KMS-11 (cell line): ENCODE measurements at regions not wholly inside any gene's neighbourhood (a gene's known extent, or its start where the extent isn't known, plus 50 kb on each side); places are given as distances from the start of the nearest gene placed in this dataset.

Experiments used
- H2AFZ ChIP-seq: fragments of 200-600 bp; sonication (generic); 2 replicates; pipeline ENCODE4 v1.6.1; 2016; ENCODE audit warnings: antibody characterized with exemption, mixed run types, low read depth
- H3K27ac ChIP-seq: fragments of 200-600 bp; sonication (generic); 2 replicates; pipeline ENCODE4 v1.6.1; 2016; ENCODE audit warnings: mild to moderate bottlenecking, mixed run types
- H3K27me3 ChIP-seq: fragments of 200-600 bp; sonication (generic); 2 replicates; pipeline ENCODE4 v1.6.1; 2017; ENCODE audit warnings: mild to moderate bottlenecking, low read depth, mixed run types, moderate library complexity; ENCODE audit not compliant: insufficient read depth
- H3K36me3 ChIP-seq: fragments of 200-600 bp; sonication (generic); 2 replicates; pipeline ENCODE4 v1.6.1; 2017; ENCODE audit warnings: mild to moderate bottlenecking, mixed run types; ENCODE audit not compliant: insufficient read depth
- H3K4me1 ChIP-seq: fragments of 200-600 bp; sonication (generic); 2 replicates; pipeline ENCODE4 v1.6.1; 2016; ENCODE audit warnings: mild to moderate bottlenecking, low read depth, mixed run types; ENCODE audit not compliant: poor library complexity, severe bottlenecking
- H3K4me2 ChIP-seq: fragments of 200-600 bp; sonication (generic); 2 replicates; pipeline ENCODE4 v1.7.0; 2016; ENCODE audit warnings: mild to moderate bottlenecking, mixed run types
- H3K4me3 ChIP-seq: fragments of 200-600 bp; sonication (generic); IDR thresholded peaks from 2 replicates; pipeline ENCODE4 v1.6.1; 2017; ENCODE audit warnings: low read depth, low read length, mixed read lengths; ENCODE audit not compliant: insufficient read depth
- H3K79me2 ChIP-seq: fragments of 200-600 bp; sonication (generic); 2 replicates; pipeline ENCODE4 v1.6.1; 2016; ENCODE audit warnings: low read depth, mixed run types; ENCODE audit not compliant: insufficient read depth
- H3K9ac ChIP-seq: fragments of 200-600 bp; sonication (generic); 2 replicates; pipeline ENCODE4 v1.6.1; 2016; ENCODE audit warnings: mild to moderate bottlenecking, mixed run types
- H4K20me1 ChIP-seq: fragments of 200-600 bp; sonication (generic); 2 replicates; pipeline ENCODE4 v1.6.1; 2016; ENCODE audit warnings: mild to moderate bottlenecking, mixed run types; ENCODE audit not compliant: insufficient read depth
- CTCF ChIP-seq: fragments of 200-600 bp; sonication (generic); conservative IDR thresholded peaks from 2 replicates; pipeline ENCODE4 v1.6.1; 2017; ENCODE audit warnings: low read depth, mild to moderate bottlenecking, antibody characterized with exemption, low read length, moderate library complexity, mixed read lengths

GRCh38 chr13:64723724-64724123 is 2506.4 kb downstream of the PCDH9 start:
- H3K4me2 ChIP-seq, result no peak overlapping the region
- no peaks in the 10 kb centered on the region for H3K27me3 ChIP-seq
- no peak overlapping the region for H3K27ac ChIP-seq
- no peaks in the 10 kb centered on the region for H3K36me3 ChIP-seq
- H3K9ac ChIP-seq, result no peak overlapping the region
- H4K20me1 ChIP-seq, result no peaks in the 10 kb centered on the region
- no peaks in the 10 kb centered on the region for H3K79me2 ChIP-seq
- H3K4me1 ChIP-seq, result no peaks in the 10 kb centered on the region
- TF ChIP-seq CTCF, result no peak
- H2AFZ ChIP-seq, result no peak overlapping the region
- no peak overlapping the region for H3K4me3 ChIP-seq

DNA sequence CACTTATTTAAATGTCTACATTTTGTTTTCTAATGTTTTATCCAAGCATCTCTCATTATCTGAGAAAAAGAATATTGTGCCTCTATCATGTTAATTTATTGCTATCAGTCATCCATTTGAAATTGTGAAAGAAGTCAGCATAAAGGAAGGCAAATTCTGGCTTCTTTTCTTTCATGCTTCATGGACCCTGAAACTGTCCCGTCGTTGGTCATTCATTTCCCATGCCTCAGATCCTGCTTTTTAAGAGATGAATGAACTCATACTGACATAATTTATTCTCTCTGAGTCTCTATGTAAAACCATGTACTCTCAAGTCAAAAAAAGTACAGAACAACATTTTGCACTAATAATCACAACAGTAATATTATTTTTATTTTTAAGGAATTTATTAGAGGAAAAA is 2512.0 kb downstream of the PCDH9 start:
- H3K79me2 ChIP-seq, result no peaks in the 10 kb centered on the region
- no peak overlapping the region for H3K9ac ChIP-seq
- H3K36me3 ChIP-seq, result no peaks in the 10 kb centered on the region
- no peaks in the 10 kb centered on the region for H3K27me3 ChIP-seq
- no peaks in the 10 kb centered on the region for H3K4me1 ChIP-seq
- TF ChIP-seq CTCF, result no peak
- H4K20me1 ChIP-seq, result no peaks in the 10 kb centered on the region
- H3K4me3 ChIP-seq, result no peak overlapping the region
- no peak overlapping the region for H2AFZ ChIP-seq
- H3K4me2 ChIP-seq, result no peak overlapping the region
- H3K27ac ChIP-seq, result no peak overlapping the region

- Histone ChIP-seq H3K36me3 (no peaks in the 10 kb centered on the region), H3K4me1 (no peaks in the 10 kb centered on the region), H3K4me2 (no peak overlapping the region), H3K27ac (no peak overlapping the region), H3K9ac (no peak overlapping the region), H3K79me2 (no peaks in the 10 kb centered on the region), H4K20me1 (no peaks in the 10 kb centered on the region), H3K4me3 (no peak overlapping the region), H3K27me3 (no peaks in the 10 kb centered on the region), H2AFZ (no peak overlapping the region)
- TF ChIP-seq CTCF, result no peak
These were observed 2513.2 kb downstream of the PCDH9 start for GRCh38 chr13:64716936-64717335.

DNA sequence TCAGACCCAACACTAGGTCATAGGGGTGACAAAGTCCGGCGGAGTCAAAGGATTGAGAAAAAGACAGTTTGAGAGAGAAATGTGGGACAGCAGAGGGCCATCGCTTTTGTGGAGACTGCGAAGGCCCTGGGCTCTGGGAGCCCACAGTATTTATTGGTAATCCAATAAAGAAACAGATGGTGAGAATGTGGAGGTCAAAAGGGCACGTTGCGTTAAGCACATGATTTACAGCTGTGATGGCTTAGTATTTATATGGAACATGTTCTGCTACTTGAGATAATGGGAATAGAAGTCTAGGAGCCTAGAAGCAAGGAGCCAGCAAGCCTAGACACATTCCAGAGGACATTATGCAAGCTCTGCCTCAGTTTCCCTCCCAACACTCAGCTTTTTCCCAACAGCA is 2521.1 kb downstream of the PCDH9 start:
- Histone ChIP-seq H3K4me1 (no peaks in the 10 kb centered on the region), H3K36me3 (no peaks in the 10 kb centered on the region), H3K27ac (no peak overlapping the region), H3K4me3 (no peak overlapping the region), H3K9ac (no peak overlapping the region), H3K27me3 (no peaks in the 10 kb centered on the region), H3K79me2 (no peaks in the 10 kb centered on the region), H4K20me1 (no peaks in the 10 kb centered on the region), H2AFZ (no peak overlapping the region), H3K4me2 (no peak overlapping the region)
- TF ChIP-seq CTCF, result no peak
